NCI-H82 treated with DMSO at 0.1 percent for 48 hours (cell line): ENCODE measurements at regions not wholly inside any gene's neighbourhood (a gene's known extent, or its start where the extent isn't known, plus 50 kb on each side); places are given as distances from the start of the nearest gene placed in this dataset.

Source experiments
- DNase-seq: peaks from one replicate; lab custom pipeline; 2025; ENCODE audit not compliant: unreplicated experiment; lab: John Stamatoyannopoulos, UW

- no peak for DNase-seq
Measured at GRCh38 chr9:3054017-3054586, 210.2 kb upstream of the PUM3 start.

GRCh38 chr9:3049636-3050035 lies 205.7 kb upstream of the PUM3 start:
- no peak for DNase-seq

GRCh38 chr9:3047912-3048311 lies 204.0 kb upstream of the PUM3 start:
- DNase-seq: no peak

GRCh38 chr9:3045153-3045552 lies 201.3 kb upstream of the PUM3 start:
- DNase-seq: peak; percentile 11

GRCh38 chr9:3043369-3043768 lies 199.5 kb upstream of the PUM3 start:
- no peak for DNase-seq

GRCh38 chr9:3040761-3041160 lies 196.9 kb upstream of the PUM3 start:
- no peak for DNase-seq

GRCh38 chr9:3036333-3036700 lies 192.4 kb upstream of the PUM3 start:
- DNase-seq: no peak

- no peak for DNase-seq
Measured at GRCh38 chr9:3035579-3036332, 191.9 kb upstream of the PUM3 start.

- DNase-seq: no peak
Measured at GRCh38 chr9:3032898-3033297, 189.0 kb upstream of the PUM3 start.

GRCh38 chr9:3028535-3028934 lies 184.6 kb upstream of the PUM3 start:
- no peak for DNase-seq

- no peak for DNase-seq
Measured at GRCh38 chr9:3027210-3027609, 183.3 kb upstream of the PUM3 start.

GRCh38 chr9:3023449-3023848 lies 179.6 kb upstream of the PUM3 start:
- DNase-seq: no peak

GRCh38 chr9:3018691-3019230 lies 174.9 kb upstream of the PUM3 start:
- peak; percentile 45 for DNase-seq

- peak; percentile 24 for DNase-seq
Measured at GRCh38 chr9:3018071-3018470, 174.2 kb upstream of the PUM3 start.

- DNase-seq: no peak
Measured at GRCh38 chr9:3014178-3014577, 170.3 kb upstream of the PUM3 start.

GRCh38 chr9:3012842-3013241 lies 168.9 kb upstream of the PUM3 start:
- no peak for DNase-seq

GRCh38 chr9:3012245-3012644 lies 168.3 kb upstream of the PUM3 start:
- DNase-seq: no peak

GRCh38 chr9:3008091-3008490 lies 164.2 kb upstream of the PUM3 start:
- DNase-seq: no peak

- DNase-seq: no peak
Measured at GRCh38 chr9:3007326-3007725, 163.4 kb upstream of the PUM3 start.

GRCh38 chr9:3006851-3007250 lies 163.0 kb upstream of the PUM3 start:
- peak; percentile 66 for DNase-seq

- no peak for DNase-seq
Measured at GRCh38 chr9:3004572-3004971, 160.7 kb upstream of the PUM3 start.

GRCh38 chr9:3001311-3001710 lies 157.4 kb upstream of the PUM3 start:
- DNase-seq: no peak

- no peak for DNase-seq
Measured at GRCh38 chr9:2992427-2992826, 148.5 kb upstream of the PUM3 start.
